ENCODE measurements at regions not wholly inside any gene's neighbourhood (a gene's known extent, or its start where the extent isn't known, plus 50 kb on each side); places are given as distances from the start of the nearest gene placed in this dataset.

DNA sequence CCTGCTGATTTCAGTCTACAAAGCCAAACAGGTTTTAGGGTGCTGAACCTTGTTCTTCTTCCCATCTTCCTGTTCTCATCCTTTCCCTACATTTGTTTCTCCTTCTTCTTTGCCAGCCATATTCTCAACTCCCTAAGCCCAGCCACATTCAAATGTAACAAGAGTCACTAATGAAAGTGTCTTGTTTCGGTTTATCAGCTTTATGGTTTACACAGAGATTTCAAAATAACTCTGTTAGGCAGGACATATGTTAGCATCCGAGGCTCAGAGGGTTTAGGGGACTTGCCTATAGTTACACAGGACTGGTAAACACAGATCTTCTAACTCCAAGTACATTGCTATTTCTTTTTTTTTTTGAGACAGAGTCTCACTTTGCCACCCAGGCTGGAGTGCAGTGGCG, 61.3 kb downstream of the NDUFS5 start:
- intact Hi-C loops (cut with micrococcal nuclease; ENCODE audit: unreplicated experiment), result no loop called here
- no peak for DNase-seq (ENCODE audit: low spot score)
- no peak overlapping the region for H3K4me3 ChIP-seq (ENCODE audit: low read depth, low read length, poor library complexity, severe bottlenecking)
- no peak overlapping the region for H3K27ac ChIP-seq (ENCODE audit: low read depth, low read length, poor library complexity, severe bottlenecking)
- peaks cover 13% of the 10 kb centered on the region for H3K4me1 ChIP-seq (ENCODE audit: insufficient read depth, low read length, poor library complexity, severe bottlenecking)
- H3K36me3 ChIP-seq (ENCODE audit: insufficient read depth, low read length, poor library complexity, severe bottlenecking), result no peaks in the 10 kb centered on the region
- ChIA-PET POLR2A (ENCODE audit: low non-redundant PET) (no interaction called here), CTCF (no interaction called here)
- BruUV-seq (replicated peaks), result no TSS peak
- peaks cover under 1% of the 10 kb centered on the region for H3K27me3 ChIP-seq (replicated peaks; ENCODE audit: insufficient read depth, low read depth, low read length, poor library complexity)
- TF ChIP-seq CTCF (conservative IDR thresholded peaks at IDR 0.05; ENCODE audit: low read depth, low read length) (no peak), EZH2 (IDR thresholded peaks at IDR 0.05; ENCODE audit: borderline replicate concordance, low read depth, low read length, poor library complexity, severe bottlenecking) (no peak)
- H3K9me3 ChIP-seq (ENCODE audit: low read depth, low read length, poor library complexity, severe bottlenecking), result no peaks in the 10 kb centered on the region

GRCh38 chr1:39088658-39089057, 62.5 kb downstream of the NDUFS5 start:
- peaks cover 13% of the 10 kb centered on the region for H3K4me1 ChIP-seq (ENCODE audit: insufficient read depth, low read length, poor library complexity, severe bottlenecking)
- TF ChIP-seq CTCF (conservative IDR thresholded peaks at IDR 0.05; ENCODE audit: low read depth, low read length) (peak; percentile 35; the same call in 1 of the 2 replicates), EZH2 (IDR thresholded peaks at IDR 0.05; ENCODE audit: borderline replicate concordance, low read depth, low read length, poor library complexity, severe bottlenecking) (no peak)
- BruUV-seq (replicated peaks), result no TSS peak
- ChIA-PET POLR2A (ENCODE audit: low non-redundant PET) (no interaction called here), CTCF (no interaction called here)
- DNase-seq (ENCODE audit: low spot score), result no peak
- no peaks in the 10 kb centered on the region for H3K27me3 ChIP-seq (replicated peaks; ENCODE audit: insufficient read depth, low read depth, low read length, poor library complexity)
- H3K4me3 ChIP-seq (ENCODE audit: low read depth, low read length, poor library complexity, severe bottlenecking), result no peak overlapping the region
- H3K36me3 ChIP-seq (ENCODE audit: insufficient read depth, low read length, poor library complexity, severe bottlenecking), result no peaks in the 10 kb centered on the region
- H3K9me3 ChIP-seq (ENCODE audit: low read depth, low read length, poor library complexity, severe bottlenecking), result no peaks in the 10 kb centered on the region
- no peak overlapping the region for H3K27ac ChIP-seq (ENCODE audit: low read depth, low read length, poor library complexity, severe bottlenecking)
- intact Hi-C loops (cut with micrococcal nuclease; ENCODE audit: unreplicated experiment), result no loop called here

DNA sequence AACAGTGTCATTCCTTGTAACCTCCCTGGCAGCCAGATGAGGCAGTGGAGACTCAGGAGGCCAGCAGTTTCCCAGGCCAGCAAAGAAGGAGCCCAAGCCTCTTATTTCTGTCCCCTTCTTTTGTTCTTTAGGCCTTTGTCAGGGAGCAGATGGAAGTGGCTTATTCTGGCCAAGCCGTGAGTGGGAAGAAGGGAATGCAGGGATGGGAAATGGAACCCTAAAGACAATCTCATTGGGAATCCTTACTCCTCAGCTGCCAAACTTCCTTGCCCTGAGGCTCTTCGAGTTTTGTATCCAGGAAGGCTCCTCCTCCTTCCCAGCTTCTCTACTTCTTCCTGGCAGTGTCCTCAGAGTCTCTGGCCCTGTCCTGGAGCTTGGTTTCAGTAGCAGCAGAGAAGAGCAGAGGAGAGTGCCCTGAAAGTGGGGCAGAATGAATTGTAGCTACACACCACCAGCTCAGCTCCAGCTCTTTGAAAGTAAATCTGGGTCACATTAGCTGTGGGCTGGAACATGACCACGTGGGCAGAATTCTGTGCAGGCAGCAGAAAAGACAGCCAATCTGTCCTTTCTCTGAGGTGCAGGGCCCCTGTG, 63.9 kb downstream of the NDUFS5 start:
- no TSS peak for BruUV-seq (replicated peaks)
- no peak overlapping the region for H3K27ac ChIP-seq (ENCODE audit: low read depth, low read length, poor library complexity, severe bottlenecking)
- DNase-seq (ENCODE audit: low spot score), result peak; percentile 26
- no peak overlapping the region for H3K4me3 ChIP-seq (ENCODE audit: low read depth, low read length, poor library complexity, severe bottlenecking)
- H3K36me3 ChIP-seq (ENCODE audit: insufficient read depth, low read length, poor library complexity, severe bottlenecking), result no peaks in the 10 kb centered on the region
- H3K27me3 ChIP-seq (replicated peaks; ENCODE audit: insufficient read depth, low read depth, low read length, poor library complexity), result no peaks in the 10 kb centered on the region
- H3K4me1 ChIP-seq (ENCODE audit: insufficient read depth, low read length, poor library complexity, severe bottlenecking), result peaks cover 13% of the 10 kb centered on the region
- ChIA-PET POLR2A (ENCODE audit: low non-redundant PET) (interaction anchor here (0.5 kb wide), 1 partner anchor 14 kb away, joined by 3 read pairs; no protein-coding TSS in a partner anchor), CTCF (interaction anchor here (0.8 to 1.1 kb wide), 2 partner anchors 9 to 102 kb away, joined by 3 read pairs; no protein-coding TSS in a partner anchor)
- intact Hi-C loops (cut with micrococcal nuclease; ENCODE audit: unreplicated experiment), result loop anchor here (10.0 kb wide), 2 partner anchors 55 to 625 kb away; no protein-coding TSS in a partner anchor
- H3K9me3 ChIP-seq (ENCODE audit: low read depth, low read length, poor library complexity, severe bottlenecking), result no peaks in the 10 kb centered on the region
- TF ChIP-seq EZH2 (IDR thresholded peaks at IDR 0.05; ENCODE audit: borderline replicate concordance, low read depth, low read length, poor library complexity, severe bottlenecking) (no peak), CTCF (conservative IDR thresholded peaks at IDR 0.05; ENCODE audit: low read depth, low read length) (no peak)
